Common myeloid progenitor, CD34-positive (primary cell): ENCODE measurements at regions not wholly inside any gene's neighbourhood (a gene's known extent, or its start where the extent isn't known, plus 50 kb on each side); places are given as distances from the start of the nearest gene placed in this dataset.

Source experiments
- CTCF ChIA-PET: fragments of 350-600 bp; sonication (Branson Sonifier 250); formaldehyde crosslinking; loops from one replicate; lab custom pipeline; 2021; ENCODE audit warnings: antibody characterized with exemption; lab: Charles Lee
- POLR2A ChIA-PET: fragments of 350-600 bp; sonication (Branson Sonifier 250); formaldehyde crosslinking; loops from one replicate; lab custom pipeline; 2021; ENCODE audit warnings: antibody characterized with exemption; lab: Charles Lee
- DNase-seq, 3 donors: peaks; one replicate each; pipeline versions ENCODE4 v3.0.0 to v3.0.0-alpha.2; 2013
- H3K27ac ChIP-seq, 2 experiments: 1 replicate in 1 of 2; 2 replicates in 1 of 2; pipeline ENCODE4 v1.7.0; 2013; ENCODE audit warnings: inconsistent platforms in 2 of 2, low read length in 2 of 2, mild to moderate bottlenecking in 2 of 2, low read depth in 1 of 2, moderate library complexity in 1 of 2; ENCODE audit not compliant: severe bottlenecking in 2 of 2, insufficient read depth in 1 of 2, poor library complexity in 1 of 2
- H3K27me3 ChIP-seq, 5 experiments: replicated peaks in 2 of 5; 1 replicate in 3 of 5; 2 replicates in 2 of 5; pipeline versions ENCODE4 v1.6.1 to v1.7.0; 2013; ENCODE audit warnings: low read length in 4 of 5, mild to moderate bottlenecking in 2 of 5, moderate library complexity in 2 of 5, inconsistent platforms in 1 of 5; ENCODE audit not compliant: insufficient read depth in 5 of 5, control insufficient read depth in 4 of 5
- H3K36me3 ChIP-seq, 4 experiments: 1 replicate in 2 of 4; 2 replicates in 2 of 4; pipeline versions ENCODE4 v1.6.1 to v1.7.0; 2013; ENCODE audit warnings: low read length in 3 of 4, control low read depth in 1 of 4, mild to moderate bottlenecking in 1 of 4; ENCODE audit not compliant: control insufficient read depth in 4 of 4, insufficient read depth in 4 of 4
- H3K4me1 ChIP-seq, 4 experiments: 1 replicate in 3 of 4; 2 replicates in 1 of 4; pipeline versions ENCODE4 v1.6.1 to v1.7.1; 2013; ENCODE audit warnings: low read length in 3 of 4, mild to moderate bottlenecking in 3 of 4, control low read depth in 1 of 4, inconsistent platforms in 1 of 4, moderate library complexity in 1 of 4; ENCODE audit not compliant: control insufficient read depth in 4 of 4, insufficient read depth in 4 of 4; ENCODE audit errors: control extremely low read depth in 1 of 4
- H3K4me3 ChIP-seq, 7 experiments: 1 replicate in 4 of 7; 2 replicates in 3 of 7; pipeline versions ENCODE4 v1.5.1 to v1.7.0; 2013; ENCODE audit warnings: mild to moderate bottlenecking in 7 of 7, low read length in 6 of 7, moderate library complexity in 6 of 7, inconsistent platforms in 2 of 7, low read depth in 2 of 7, control low read depth in 1 of 7; ENCODE audit not compliant: insufficient read depth in 4 of 7, control insufficient read depth in 1 of 7; ENCODE audit errors: extremely low read depth in 1 of 7
- H3K9me3 ChIP-seq, 5 experiments: 1 replicate in 4 of 5; 2 replicates in 1 of 5; pipeline versions ENCODE4 v1.6.1 to v1.7.1; 2013; ENCODE audit warnings: low read length in 4 of 5, mild to moderate bottlenecking in 2 of 5, inconsistent platforms in 1 of 5, low read depth in 1 of 5, moderate library complexity in 1 of 5; ENCODE audit not compliant: control insufficient read depth in 4 of 5, insufficient read depth in 2 of 5; ENCODE audit errors: control extremely low read depth in 1 of 5
- WGBS: methylation state at CpG from one replicate; pipeline ENCODE4 v1.1.5; 2013; ENCODE audit not compliant: insufficient coverage; 5-methylcytosine and 5-hydroxymethylcytosine counted together

- no peak for DNase-seq
- CTCF ChIA-PET: no interaction called here
- Histone ChIP-seq H3K27me3 (peaks cover 0 to 52% (median 7%) of the 10 kb centered on the region in 5 experiments), H3K4me3 (no peak overlapping the region), H3K27ac (no peak overlapping the region), H3K4me1 (no peaks in the 10 kb centered on the region), H3K36me3 (no peaks in the 10 kb centered on the region), H3K9me3 (peaks cover 0 to 4% (median 0%) of the 10 kb centered on the region in 5 experiments)
- POLR2A ChIA-PET: no interaction called here
- WGBS: 56% methylated on average over 7 of the region's 7 CpGs
These were observed 216.3 kb upstream of the NLRP1 start for GRCh38 chr17:5800646-5801045.

DNA sequence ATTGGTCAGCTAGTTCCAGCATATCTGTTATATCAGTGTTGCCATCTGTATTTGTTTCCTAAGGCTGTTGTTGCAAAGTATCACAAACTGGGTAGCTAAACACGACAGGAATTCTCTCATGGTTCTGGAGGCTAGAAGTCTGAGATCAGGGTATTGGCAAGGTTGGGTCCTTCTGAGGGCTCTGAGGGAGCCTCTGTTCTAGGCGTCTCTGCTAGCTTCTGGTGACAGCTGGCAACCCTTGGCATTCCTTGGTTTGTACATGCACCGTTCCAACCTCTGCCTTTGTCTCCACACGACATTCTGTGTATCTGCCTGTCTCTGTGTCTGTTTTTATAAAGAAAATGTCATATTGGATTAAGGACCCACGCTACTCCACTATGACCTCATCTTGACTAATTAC is 219.9 kb upstream of the NLRP1 start:
- CTCF ChIA-PET: no interaction called here
- POLR2A ChIA-PET: no interaction called here
- no peaks in the 10 kb centered on the region for H3K36me3 ChIP-seq
- 44% methylated on average over 2 of the region's 5 CpGs for WGBS
- peaks cover 0 to 13% (median 7%) of the 10 kb centered on the region in 5 experiments for H3K9me3 ChIP-seq
- no peak overlapping the region for H3K27ac ChIP-seq
- DNase-seq: no peak
- H3K27me3 ChIP-seq: peaks cover 0 to 29% (median 2%) of the 10 kb centered on the region in 5 experiments
- H3K4me3 ChIP-seq: no peak overlapping the region
- H3K4me1 ChIP-seq: no peaks in the 10 kb centered on the region

- Histone ChIP-seq H3K4me1 (no peaks in the 10 kb centered on the region), H3K4me3 (no peak overlapping the region), H3K27ac (no peak overlapping the region), H3K9me3 (peaks cover 1 to 39% (median 17%) of the 10 kb centered on the region in 5 experiments), H3K27me3 (peaks cover 0 to 6% (median 0%) of the 10 kb centered on the region in 5 experiments), H3K36me3 (no peaks in the 10 kb centered on the region)
- ChIA-PET POLR2A (no interaction called here), CTCF (no interaction called here)
- 100% methylated on average over 1 of the region's 1 CpG for WGBS
- DNase-seq: no peak
These were observed 224.7 kb upstream of the NLRP1 start for GRCh38 chr17:5809056-5809455.

DNA sequence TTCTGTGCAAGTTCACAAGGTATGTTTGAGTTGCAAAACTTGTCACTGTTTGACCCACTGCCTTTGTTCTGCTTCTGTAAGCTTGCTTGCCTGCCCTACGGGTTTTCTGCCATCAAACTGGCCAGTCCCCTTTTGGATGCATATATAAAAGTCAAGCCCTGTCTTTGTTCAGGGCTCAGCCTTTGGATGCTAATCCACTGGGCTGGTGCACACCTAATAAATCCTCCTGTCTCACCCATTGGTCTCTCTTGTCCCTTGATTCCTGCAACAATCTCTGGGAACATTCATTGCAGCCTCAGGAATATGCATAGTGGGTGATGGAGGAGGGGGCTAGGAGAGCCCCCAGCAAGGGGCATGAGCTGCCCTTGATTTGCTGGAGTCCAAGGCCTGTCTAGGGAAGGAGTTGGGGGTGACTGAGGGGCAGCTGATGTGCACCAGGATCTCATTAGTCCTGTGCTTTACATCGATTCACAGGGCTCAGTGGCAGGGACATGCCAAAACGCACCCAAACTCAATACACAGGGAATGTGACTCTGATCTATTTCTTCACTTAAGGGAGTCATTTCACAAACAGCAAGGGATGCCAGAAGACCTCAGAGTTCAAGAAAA is 225.4 kb upstream of the NLRP1 start:
- Histone ChIP-seq H3K4me3 (no peak overlapping the region), H3K27ac (no peak overlapping the region), H3K36me3 (no peaks in the 10 kb centered on the region), H3K9me3 (peaks cover 1 to 39% (median 17%) of the 10 kb centered on the region in 5 experiments), H3K27me3 (peaks cover 0 to 6% (median 0%) of the 10 kb centered on the region in 5 experiments), H3K4me1 (no peaks in the 10 kb centered on the region)
- no peak for DNase-seq
- WGBS: no CpG with 5 or more reads among the region's 3 CpGs
- ChIA-PET CTCF (no interaction called here), POLR2A (no interaction called here)

DNA sequence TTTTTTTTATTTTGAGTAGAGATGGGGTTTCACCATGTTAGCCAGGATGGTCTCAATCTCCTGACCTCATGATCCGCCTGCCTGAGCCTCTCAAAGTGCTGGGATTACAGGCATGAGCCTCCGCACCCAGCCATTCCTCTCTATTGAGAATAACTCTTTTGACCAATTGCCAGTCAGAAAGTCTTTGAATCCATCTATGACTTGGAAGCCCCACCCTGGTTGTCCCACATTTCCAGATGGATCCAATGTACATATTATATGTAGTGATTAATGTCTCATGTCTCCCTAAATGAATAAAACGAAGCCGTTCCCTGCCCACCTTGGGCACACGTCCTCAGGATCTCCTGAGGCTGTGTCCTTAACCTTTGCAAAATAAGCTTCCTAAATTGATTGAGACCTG is 228.3 kb upstream of the NLRP1 start:
- no peaks in the 10 kb centered on the region for H3K4me1 ChIP-seq
- DNase-seq: no peak
- H3K36me3 ChIP-seq: no peaks in the 10 kb centered on the region
- H3K4me3 ChIP-seq: no peak overlapping the region
- POLR2A ChIA-PET: no interaction called here
- H3K27me3 ChIP-seq: peaks cover 0 to 26% (median 6%) of the 10 kb centered on the region in 5 experiments
- H3K27ac ChIP-seq: no peak overlapping the region
- 96% methylated on average over 3 of the region's 5 CpGs for WGBS
- CTCF ChIA-PET: no interaction called here
- H3K9me3 ChIP-seq: peaks cover 1 to 39% (median 13%) of the 10 kb centered on the region in 5 experiments

DNA sequence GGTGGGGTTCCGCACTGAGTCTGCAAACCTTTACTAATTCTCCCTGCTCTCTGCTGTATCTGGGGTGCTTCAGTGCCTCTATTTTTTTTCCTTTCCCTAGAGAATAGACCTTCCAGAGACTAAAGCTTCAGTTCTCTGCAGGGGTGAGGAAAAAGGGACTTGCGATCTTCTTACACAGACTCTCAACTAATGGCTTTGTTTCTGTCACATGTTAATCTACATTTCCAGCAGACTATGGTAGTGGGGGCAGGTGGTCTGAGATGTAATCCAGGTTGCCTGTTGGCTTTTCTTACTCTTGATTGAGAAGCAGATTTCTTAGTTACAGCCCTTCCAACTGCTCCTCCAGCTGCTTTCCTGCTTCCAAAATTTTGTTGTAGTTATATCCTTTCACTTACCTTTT is 229.0 kb upstream of the NLRP1 start:
- no peaks in the 10 kb centered on the region for H3K4me1 ChIP-seq
- H3K4me3 ChIP-seq: no peak overlapping the region
- no peak overlapping the region for H3K27ac ChIP-seq
- 100% methylated on average over 1 of the region's 2 CpGs for WGBS
- ChIA-PET POLR2A (no interaction called here), CTCF (no interaction called here)
- no peaks in the 10 kb centered on the region for H3K36me3 ChIP-seq
- H3K27me3 ChIP-seq: peaks cover 0 to 32% (median 7%) of the 10 kb centered on the region in 5 experiments
- no peak for DNase-seq
- peaks cover 1 to 35% (median 10%) of the 10 kb centered on the region in 5 experiments for H3K9me3 ChIP-seq

DNA sequence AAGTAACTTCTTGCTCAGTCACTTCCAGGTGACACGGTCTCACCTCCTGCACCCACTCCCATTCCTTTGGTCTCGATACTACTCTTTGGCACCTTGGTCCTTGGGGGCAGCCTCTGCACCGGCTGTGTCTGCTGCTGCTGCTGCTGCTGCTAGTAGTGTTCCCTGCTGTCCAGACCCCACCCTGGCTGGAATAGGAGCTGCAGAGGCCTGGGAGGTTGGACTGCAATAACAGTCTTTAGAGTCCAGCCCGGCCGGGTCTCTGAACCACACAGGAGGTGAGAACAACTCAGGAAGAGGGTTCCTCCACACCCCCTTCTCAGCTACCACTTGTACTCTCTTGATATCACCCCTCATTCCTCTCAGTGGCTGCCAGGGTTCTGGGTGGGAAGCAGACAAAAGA is 231.1 kb upstream of the NLRP1 start:
- Histone ChIP-seq H3K9me3 (peaks cover 0 to 14% (median 3%) of the 10 kb centered on the region in 5 experiments), H3K36me3 (no peaks in the 10 kb centered on the region), H3K4me1 (no peaks in the 10 kb centered on the region), H3K27ac (no peak overlapping the region), H3K27me3 (peaks cover 0 to 42% (median 7%) of the 10 kb centered on the region in 5 experiments), H3K4me3 (no peak overlapping the region)
- POLR2A ChIA-PET: no interaction called here
- WGBS: 85% methylated on average over 5 of the region's 5 CpGs
- CTCF ChIA-PET: no interaction called here
- no peak for DNase-seq
